NCI-H2107 treated with DMSO at 0.1 percent for 48 hours (cell line): ENCODE measurements at regions not wholly inside any gene's neighbourhood (a gene's known extent, or its start where the extent isn't known, plus 50 kb on each side); places are given as distances from the start of the nearest gene placed in this dataset.

ENCODE experiments used
- DNase-seq: peaks from one replicate; lab custom pipeline; 2025; ENCODE audit not compliant: unreplicated experiment; lab: John Stamatoyannopoulos, UW

GRCh38 chr4:24172406-24172805, 282.6 kb upstream of the PPARGC1A start:
- no peak for DNase-seq

- DNase-seq: peak; percentile 69
Observed at GRCh38 chr4:24169956-24170355, 280.1 kb upstream of the PPARGC1A start.

- no peak for DNase-seq
Observed at GRCh38 chr4:24168658-24169057, 278.8 kb upstream of the PPARGC1A start.

- no peak for DNase-seq
Observed at GRCh38 chr4:24166501-24166900, 276.7 kb upstream of the PPARGC1A start.

GRCh38 chr4:24164797-24165196, 274.9 kb upstream of the PPARGC1A start:
- no peak for DNase-seq

GRCh38 chr4:24164054-24164693, 274.3 kb upstream of the PPARGC1A start:
- no peak for DNase-seq

- no peak for DNase-seq
Observed at GRCh38 chr4:24163314-24163713, 273.5 kb upstream of the PPARGC1A start.

GRCh38 chr4:24160358-24160757, 270.5 kb upstream of the PPARGC1A start:
- no peak for DNase-seq

GRCh38 chr4:24158031-24158430, 268.2 kb upstream of the PPARGC1A start:
- DNase-seq: no peak

GRCh38 chr4:24150034-24150433, 260.2 kb upstream of the PPARGC1A start:
- no peak for DNase-seq

- no peak for DNase-seq
Observed at GRCh38 chr4:24146127-24146526, 256.3 kb upstream of the PPARGC1A start.

GRCh38 chr4:24145591-24145990, 255.7 kb upstream of the PPARGC1A start:
- no peak for DNase-seq

GRCh38 chr4:24144381-24144780, 254.5 kb upstream of the PPARGC1A start:
- DNase-seq: no peak

GRCh38 chr4:24143741-24144140, 253.9 kb upstream of the PPARGC1A start:
- no peak for DNase-seq

GRCh38 chr4:24141836-24142235, 252.0 kb upstream of the PPARGC1A start:
- DNase-seq: no peak

GRCh38 chr4:24140892-24141291, 251.0 kb upstream of the PPARGC1A start:
- no peak for DNase-seq

- DNase-seq: no peak
Observed at GRCh38 chr4:24137671-24138601, 248.1 kb upstream of the PPARGC1A start.

GRCh38 chr4:24131954-24132673, 242.3 kb upstream of the PPARGC1A start:
- peak; percentile 5 for DNase-seq

GRCh38 chr4:24130637-24131036, 240.8 kb upstream of the PPARGC1A start:
- DNase-seq: no peak

- DNase-seq: no peak
Observed at GRCh38 chr4:24126776-24127175, 236.9 kb upstream of the PPARGC1A start.

GRCh38 chr4:24121395-24122175, 231.7 kb upstream of the PPARGC1A start:
- DNase-seq: no peak
